Fibroblast of lung (primary cell): ENCODE measurements at regions not wholly inside any gene's neighbourhood (a gene's known extent, or its start where the extent isn't known, plus 50 kb on each side); places are given as distances from the start of the nearest gene placed in this dataset.
"Not testable (repeated sequence)": the region's sequence is repeated elsewhere in the genome, so short reads cannot be mapped to it uniquely, and the experiment has no call there.

Experiments
- DNase-seq, 2 donors: peaks; one replicate each; pipeline versions ENCODE4 v3.0.0 to v3.0.0-alpha.2; 2010; ENCODE audit warnings: low read depth in 2 of 2
- H2AFZ ChIP-seq: 2 replicates; pipeline ENCODE4 v1.5.1; 2012; ENCODE audit warnings: low read length, control low read depth, inconsistent platforms
- H3K27ac ChIP-seq: 2 replicates; pipeline ENCODE4 v1.5.1; 2011; ENCODE audit warnings: low read length, control low read depth; ENCODE audit not compliant: insufficient read depth
- H3K27me3 ChIP-seq: 2 replicates; pipeline ENCODE4 v1.5.1; 2011; ENCODE audit warnings: mild to moderate bottlenecking, low read length; ENCODE audit not compliant: control insufficient read depth, insufficient read depth
- H3K36me3 ChIP-seq: 2 replicates; pipeline ENCODE4 v1.5.1; 2011; ENCODE audit warnings: low read length; ENCODE audit not compliant: control insufficient read depth, insufficient read depth
- H3K4me1 ChIP-seq: 2 replicates; pipeline ENCODE4 v1.5.1; 2011; ENCODE audit warnings: low read length; ENCODE audit not compliant: control insufficient read depth, insufficient read depth; ENCODE audit errors: extremely low read depth
- H3K4me2 ChIP-seq: 2 replicates; pipeline ENCODE4 v1.5.1; 2011; ENCODE audit warnings: low read length, control low read depth; ENCODE audit not compliant: insufficient read depth; ENCODE audit errors: extremely low read depth
- H3K4me3 ChIP-seq, 4 experiments: fragments of 200-600 bp in 1 of 4; sonication (generic) in 1 of 4; replicated peaks in 1 of 4; 2 replicates each; pipeline ENCODE4 v1.5.1; 2011 to 2016; ENCODE audit warnings: low read length in 4 of 4, low read depth in 3 of 4, mild to moderate bottlenecking in 3 of 4, control low read depth in 2 of 4, inconsistent platforms in 1 of 4, mixed read lengths in 1 of 4; ENCODE audit not compliant: insufficient read depth in 1 of 4; ENCODE audit errors: control extremely low read depth in 1 of 4
- H3K79me2 ChIP-seq: 2 replicates; pipeline ENCODE4 v1.5.1; 2012; ENCODE audit warnings: mild to moderate bottlenecking, low read length, inconsistent platforms; ENCODE audit not compliant: control insufficient read depth, insufficient read depth
- H3K9ac ChIP-seq: 2 replicates; pipeline ENCODE4 v1.5.1; 2011; ENCODE audit warnings: mild to moderate bottlenecking, low read length, control low read depth; ENCODE audit not compliant: insufficient read depth
- H3K9me3 ChIP-seq: 2 replicates; pipeline ENCODE4 v1.5.1; 2012; ENCODE audit warnings: low read depth, low read length; ENCODE audit not compliant: control insufficient read depth, insufficient read depth
- H4K20me1 ChIP-seq: 2 replicates; pipeline ENCODE4 v1.5.1; 2011; ENCODE audit warnings: low read length; ENCODE audit not compliant: control insufficient read depth, insufficient read depth; ENCODE audit errors: extremely low read depth
- EZH2 ChIP-seq: IDR thresholded peaks from 2 replicates; pipeline ENCODE4 v1.5.1; 2012; ENCODE audit warnings: low read length, control low read depth, mild to moderate bottlenecking; ENCODE audit errors: missing control alignments
- TF ChIP-seq, protein P1 (sequence below), 2 donors: IDR thresholded peaks in 1 of 2; conservative IDR thresholded peaks in 1 of 2; 1 replicate in 1 of 2; 2 replicates in 1 of 2; pipeline ENCODE4 v1.5.1; 2011 to 2012; ENCODE audit warnings: low read length in 2 of 2, control low read depth in 1 of 2, inconsistent platforms in 1 of 2, low read depth in 1 of 2, mild to moderate bottlenecking in 1 of 2

DNA sequence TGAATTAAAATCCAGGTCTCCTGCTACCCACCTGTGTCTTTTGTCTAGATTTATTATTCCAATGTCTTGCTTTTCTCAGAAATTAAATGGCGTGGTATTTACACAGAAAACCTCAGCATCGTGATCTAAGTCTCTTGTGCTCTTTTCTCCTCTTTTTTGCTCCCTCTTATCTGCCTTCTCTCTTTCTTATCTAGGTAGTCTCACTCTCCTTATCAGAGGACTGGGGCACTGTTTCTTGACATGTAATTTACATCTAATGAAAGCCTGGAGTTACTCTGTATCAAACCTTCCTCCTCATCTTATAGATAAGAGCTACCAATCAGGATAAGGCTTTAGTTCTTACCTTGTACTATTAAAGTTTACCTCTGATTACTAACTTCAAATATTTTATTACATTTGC is 933.8 kb downstream of the TLE1 start:
- no peaks in the 10 kb centered on the region for H3K79me2 ChIP-seq

DNA sequence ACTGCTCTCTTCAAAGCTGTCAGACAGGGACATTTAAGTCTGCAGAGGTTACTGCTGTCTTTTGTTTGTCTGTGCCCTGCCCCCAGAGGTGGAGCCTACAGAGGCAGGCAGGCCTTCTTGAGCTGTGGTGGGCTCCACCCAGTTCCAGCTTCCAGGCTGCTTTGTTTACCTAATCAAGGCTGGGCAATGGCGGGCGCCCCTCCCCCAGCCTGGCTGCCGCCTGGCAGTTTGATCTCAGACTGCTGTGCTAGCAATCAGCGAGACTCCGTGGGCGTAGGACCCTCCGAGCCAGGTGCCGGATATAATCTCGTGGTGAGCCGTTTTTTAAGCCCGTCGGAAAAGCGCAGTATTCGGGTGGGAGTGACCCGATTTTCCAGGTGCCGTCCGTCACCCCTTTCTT is 942.3 kb downstream of the TLE1 start:
- not testable (repeated sequence) for H3K9me3 ChIP-seq, DNase-seq, H2AFZ ChIP-seq, H3K36me3 ChIP-seq, H3K27ac ChIP-seq, H3K27me3 ChIP-seq, H3K4me2 ChIP-seq, H3K9ac ChIP-seq, H4K20me1 ChIP-seq, H3K4me1 ChIP-seq, H3K4me3 ChIP-seq, H3K79me2 ChIP-seq

More for the DNA sequence above, 933.8 kb downstream of the TLE1 start:
- DNase-seq = no peak
- TF ChIP-seq, protein P1, sequence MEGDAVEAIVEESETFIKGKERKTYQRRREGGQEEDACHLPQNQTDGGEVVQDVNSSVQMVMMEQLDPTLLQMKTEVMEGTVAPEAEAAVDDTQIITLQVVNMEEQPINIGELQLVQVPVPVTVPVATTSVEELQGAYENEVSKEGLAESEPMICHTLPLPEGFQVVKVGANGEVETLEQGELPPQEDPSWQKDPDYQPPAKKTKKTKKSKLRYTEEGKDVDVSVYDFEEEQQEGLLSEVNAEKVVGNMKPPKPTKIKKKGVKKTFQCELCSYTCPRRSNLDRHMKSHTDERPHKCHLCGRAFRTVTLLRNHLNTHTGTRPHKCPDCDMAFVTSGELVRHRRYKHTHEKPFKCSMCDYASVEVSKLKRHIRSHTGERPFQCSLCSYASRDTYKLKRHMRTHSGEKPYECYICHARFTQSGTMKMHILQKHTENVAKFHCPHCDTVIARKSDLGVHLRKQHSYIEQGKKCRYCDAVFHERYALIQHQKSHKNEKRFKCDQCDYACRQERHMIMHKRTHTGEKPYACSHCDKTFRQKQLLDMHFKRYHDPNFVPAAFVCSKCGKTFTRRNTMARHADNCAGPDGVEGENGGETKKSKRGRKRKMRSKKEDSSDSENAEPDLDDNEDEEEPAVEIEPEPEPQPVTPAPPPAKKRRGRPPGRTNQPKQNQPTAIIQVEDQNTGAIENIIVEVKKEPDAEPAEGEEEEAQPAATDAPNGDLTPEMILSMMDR (conservative IDR thresholded peaks at IDR 0.05 in 1 of 2, IDR thresholded peaks at IDR 0.05 in 1 of 2; ENCODE audit: low read depth in 1 of 2, low read length in 2 of 2) = no peak
- no peak overlapping the region for H3K9ac ChIP-seq
- H3K27me3 ChIP-seq = no peaks in the 10 kb centered on the region
- no peaks in the 10 kb centered on the region for H4K20me1 ChIP-seq
- no peaks in the 10 kb centered on the region for H3K36me3 ChIP-seq
- no peak overlapping the region for H3K4me3 ChIP-seq
- H3K27ac ChIP-seq = no peak overlapping the region
- H2AFZ ChIP-seq = no peak overlapping the region
- no peaks in the 10 kb centered on the region for H3K4me1 ChIP-seq
- no peak overlapping the region for H3K4me2 ChIP-seq
- no peaks in the 10 kb centered on the region for H3K9me3 ChIP-seq

DNA sequence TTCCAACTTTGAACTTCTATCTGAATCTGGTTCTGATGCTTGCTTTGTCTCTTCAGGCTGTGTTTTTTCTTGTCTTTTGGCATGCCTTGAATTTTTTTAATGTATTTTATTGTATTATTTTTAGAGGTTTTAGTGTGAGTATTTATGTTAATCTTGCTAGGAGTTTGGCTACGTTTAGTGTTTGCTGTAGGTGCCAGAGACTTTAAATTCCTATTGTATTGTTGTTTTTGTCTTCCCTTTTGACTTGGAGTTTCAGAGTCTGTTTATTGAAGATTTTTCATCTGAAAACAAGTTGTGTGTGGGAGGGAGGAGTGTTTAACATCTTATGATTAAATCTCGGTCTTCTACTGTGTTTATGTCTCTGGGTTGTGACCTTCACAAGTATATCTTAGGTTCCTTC is 956.8 kb downstream of the TLE1 start:
- Histone ChIP-seq H3K9me3 (no peaks in the 10 kb centered on the region), H2AFZ (no peak overlapping the region), H3K79me2 (no peaks in the 10 kb centered on the region), H3K9ac (no peak overlapping the region), H3K27me3 (no peaks in the 10 kb centered on the region), H3K36me3 (no peaks in the 10 kb centered on the region), H3K4me1 (no peaks in the 10 kb centered on the region), H3K4me3 (no peak overlapping the region), H4K20me1 (no peaks in the 10 kb centered on the region), H3K4me2 (no peak overlapping the region), H3K27ac (no peak overlapping the region)
- no peak for TF ChIP-seq EZH2
- TF ChIP-seq, protein P1 (conservative IDR thresholded peaks at IDR 0.05 in 1 of 2, IDR thresholded peaks at IDR 0.05 in 1 of 2; ENCODE audit: low read depth in 1 of 2, low read length in 2 of 2) = no peak
- no peak for DNase-seq

DNA sequence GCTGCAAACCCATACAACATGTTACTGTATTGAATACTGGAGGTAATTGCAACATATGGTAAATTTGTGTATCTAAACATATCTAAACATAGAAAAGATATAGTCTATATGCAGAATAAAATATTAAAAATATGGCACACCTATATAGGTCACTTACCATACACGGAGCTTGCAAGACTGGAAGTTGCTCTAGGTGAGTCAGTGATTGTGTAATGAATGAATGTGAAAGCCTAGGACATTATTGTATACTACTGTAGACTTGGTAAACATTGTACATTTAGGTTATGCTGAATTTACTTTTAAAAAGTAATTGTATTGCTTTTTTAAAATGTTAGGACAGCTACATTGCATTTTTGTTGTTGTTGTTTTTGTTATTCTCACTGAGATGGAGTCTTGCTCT is 968.8 kb downstream of the TLE1 start:
- H3K9ac ChIP-seq = no peak overlapping the region
- no peak overlapping the region for H3K4me3 ChIP-seq
- no peak overlapping the region for H3K4me2 ChIP-seq
- no peaks in the 10 kb centered on the region for H3K4me1 ChIP-seq
- H2AFZ ChIP-seq = no peak overlapping the region
- H3K27ac ChIP-seq = no peak overlapping the region
- TF ChIP-seq, protein P1 (conservative IDR thresholded peaks at IDR 0.05 in 1 of 2, IDR thresholded peaks at IDR 0.05 in 1 of 2; ENCODE audit: low read depth in 1 of 2, low read length in 2 of 2) = no peak
- DNase-seq = no peak
- H3K27me3 ChIP-seq = no peaks in the 10 kb centered on the region
- H3K9me3 ChIP-seq = no peaks in the 10 kb centered on the region
- H3K36me3 ChIP-seq = no peaks in the 10 kb centered on the region
- H4K20me1 ChIP-seq = no peaks in the 10 kb centered on the region
- H3K79me2 ChIP-seq = no peaks in the 10 kb centered on the region
